Activated T-helper 2 cell treated with anti-CD3 and anti-CD28 coated beads, Interferon-gamma antibody, Interleukin-2, Interleukin-4, amounts not matched to agents 10 μg/mL and 5 μg/mL and 100 μg/mL, durations not matched to agents 14 hours and 24 hours and 36 hours (primary cell): ENCODE measurements at regions not wholly inside any gene's neighbourhood (a gene's known extent, or its start where the extent isn't known, plus 50 kb on each side); places are given as distances from the start of the nearest gene placed in this dataset.

Experiments used
- DNase-seq: peaks from one replicate; pipeline ENCODE4 v3.0.0; 2021; ENCODE audit warnings: low spot score
- H3K27ac Mint-ChIP-seq: one replicate; pipeline ENCODE4 v1.8.0; 2021; ENCODE audit warnings: mixed read lengths
- H3K27me3 Mint-ChIP-seq: one replicate; pipeline ENCODE4 v1.8.0; 2021; ENCODE audit warnings: low read depth, mixed read lengths
- H3K36me3 Mint-ChIP-seq: one replicate; pipeline ENCODE4 v1.8.0; 2021; ENCODE audit warnings: low read depth, mixed read lengths
- H3K4me1 Mint-ChIP-seq: one replicate; pipeline ENCODE4 v1.8.0; 2021; ENCODE audit warnings: low read depth, mixed read lengths
- H3K4me3 Mint-ChIP-seq: one replicate; pipeline ENCODE4 v1.8.0; 2021; ENCODE audit warnings: low read depth, mild to moderate bottlenecking, moderate library complexity, mixed read lengths
- H3K9me3 Mint-ChIP-seq: one replicate; pipeline ENCODE4 v1.8.0; 2021; ENCODE audit warnings: mixed read lengths
- intact Hi-C: fragments of 100-400 bp; cut with micrococcal nuclease; formaldehyde crosslinking; loops from one replicate; pipeline ENCODE4 v1.15.1; 2023

DNA sequence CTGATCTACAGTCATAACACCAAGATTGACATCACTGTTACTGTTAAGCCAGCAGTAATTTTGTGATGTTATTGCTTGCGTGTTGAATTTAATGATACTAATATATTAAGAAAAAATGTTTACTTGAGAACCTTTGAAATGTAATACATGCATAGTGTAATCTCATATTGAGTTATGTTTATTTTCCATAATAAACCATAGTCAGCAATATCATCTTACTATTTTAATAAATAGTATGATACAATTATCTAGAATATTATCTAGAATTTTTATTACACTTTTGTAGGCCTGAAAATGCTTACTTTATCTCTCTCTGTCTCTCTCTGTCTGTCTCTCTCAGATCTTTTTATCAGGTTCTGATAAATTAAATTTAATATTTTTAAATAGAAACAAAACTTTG is 843.1 kb downstream of the KCNT2 start:
- intact Hi-C loops: no loop called here

DNA sequence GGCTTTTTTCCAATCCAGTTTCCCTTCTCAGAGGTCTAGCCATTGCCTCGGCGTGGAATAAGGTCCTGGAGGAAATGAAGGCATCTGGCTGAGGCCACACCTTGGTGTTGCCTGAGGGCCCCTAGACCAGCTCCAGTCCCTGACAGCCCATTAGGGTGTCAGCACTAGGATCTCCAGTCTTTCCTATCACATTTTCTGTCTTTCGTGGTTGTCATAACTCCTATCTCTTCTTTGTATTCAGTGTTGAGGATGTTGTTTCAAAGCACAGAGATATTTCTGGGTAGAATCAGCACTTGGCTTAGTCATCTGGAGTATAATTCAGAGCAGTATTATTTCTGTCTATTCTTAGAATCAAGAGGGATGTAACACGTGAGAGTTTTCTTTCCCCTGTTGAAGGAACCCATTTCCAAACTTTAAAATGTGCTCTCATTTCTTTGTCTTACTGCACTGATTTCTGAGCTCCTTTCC is 844.3 kb downstream of the KCNT2 start:
- no peaks in the 10 kb centered on the region for H3K4me1 Mint-ChIP-seq
- H3K9me3 Mint-ChIP-seq: no peaks in the 10 kb centered on the region
- H3K36me3 Mint-ChIP-seq: no peaks in the 10 kb centered on the region
- no peak for DNase-seq
- H3K27me3 Mint-ChIP-seq: no peaks in the 10 kb centered on the region
- H3K4me3 Mint-ChIP-seq: no peak overlapping the region
- intact Hi-C loops: no loop called here
- H3K27ac Mint-ChIP-seq: no peak overlapping the region

More for the DNA sequence above, 843.1 kb downstream of the KCNT2 start:
- H3K9me3 Mint-ChIP-seq: no peaks in the 10 kb centered on the region
- no peak overlapping the region for H3K4me3 Mint-ChIP-seq
- H3K27me3 Mint-ChIP-seq: no peaks in the 10 kb centered on the region
- no peaks in the 10 kb centered on the region for H3K4me1 Mint-ChIP-seq
- no peaks in the 10 kb centered on the region for H3K36me3 Mint-ChIP-seq
- DNase-seq: no peak
- H3K27ac Mint-ChIP-seq: no peak overlapping the region

DNA sequence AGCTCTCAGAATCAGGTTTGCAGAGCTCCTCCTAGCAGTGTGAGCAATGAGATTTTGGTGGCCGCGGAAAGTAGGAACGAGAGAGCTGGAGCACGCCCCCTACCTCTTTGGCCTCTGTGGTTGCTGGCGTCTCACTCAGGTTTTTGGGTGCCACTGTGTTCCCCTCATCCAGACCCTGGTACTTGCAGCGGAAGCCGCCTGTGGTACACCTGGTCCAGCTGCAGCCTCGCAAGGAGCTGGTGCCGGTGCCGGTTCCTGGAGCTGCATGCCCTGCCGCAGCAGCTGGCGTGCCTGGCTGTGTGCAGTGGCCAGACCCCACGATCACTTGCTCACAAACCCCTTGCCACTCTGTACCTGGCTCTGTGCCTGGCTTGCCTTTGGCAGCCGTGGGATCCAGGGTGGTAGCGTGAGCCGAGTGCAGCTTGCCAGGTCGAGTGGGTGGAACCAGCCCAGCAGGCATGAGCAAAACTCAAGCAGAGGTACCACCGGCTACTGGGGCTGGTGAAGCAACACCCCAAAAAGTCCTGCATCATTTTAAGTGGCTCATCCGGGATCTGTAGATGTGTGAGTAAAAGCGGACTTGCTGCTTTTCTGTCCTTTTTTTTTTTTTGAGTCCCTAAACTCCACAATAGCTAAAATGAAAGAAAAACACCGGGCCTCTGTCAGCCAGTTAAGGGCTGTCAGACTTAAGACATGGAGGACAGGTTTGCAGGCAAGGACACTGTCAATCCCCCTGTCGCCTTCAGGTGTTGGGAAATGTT is 844.9 kb downstream of the KCNT2 start:
- no peaks in the 10 kb centered on the region for H3K9me3 Mint-ChIP-seq
- no peak for DNase-seq

DNA sequence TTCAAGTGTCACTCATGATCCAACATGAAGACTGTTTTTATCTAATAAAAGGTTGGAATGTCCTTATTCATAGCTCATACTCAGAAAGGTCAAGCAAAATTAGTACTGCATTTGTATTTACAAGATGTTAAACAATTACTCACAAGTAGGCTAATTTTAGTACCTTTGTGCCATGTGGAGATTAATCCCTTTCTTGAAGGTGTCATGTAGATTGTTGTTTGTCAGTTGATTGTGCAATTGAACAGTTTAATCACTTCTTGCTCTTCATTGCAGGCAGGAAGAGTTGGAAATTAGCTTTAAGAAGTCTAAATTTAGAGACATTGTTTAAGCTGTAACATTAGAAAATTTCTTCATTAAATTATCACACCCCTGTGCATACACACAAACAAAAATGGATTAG is 847.1 kb downstream of the KCNT2 start:
- Mint-ChIP-seq H3K4me1 (no peaks in the 10 kb centered on the region), H3K9me3 (no peaks in the 10 kb centered on the region), H3K27ac (no peak overlapping the region), H3K4me3 (no peak overlapping the region), H3K27me3 (no peaks in the 10 kb centered on the region), H3K36me3 (no peaks in the 10 kb centered on the region)
- no peak for DNase-seq
- intact Hi-C loops: no loop called here

More for the DNA sequence above, 844.9 kb downstream of the KCNT2 start:
- Mint-ChIP-seq H3K27ac (no peak overlapping the region), H3K27me3 (no peaks in the 10 kb centered on the region), H3K36me3 (no peaks in the 10 kb centered on the region), H3K4me1 (no peaks in the 10 kb centered on the region), H3K4me3 (no peak overlapping the region)
- intact Hi-C loops: no loop called here

DNA sequence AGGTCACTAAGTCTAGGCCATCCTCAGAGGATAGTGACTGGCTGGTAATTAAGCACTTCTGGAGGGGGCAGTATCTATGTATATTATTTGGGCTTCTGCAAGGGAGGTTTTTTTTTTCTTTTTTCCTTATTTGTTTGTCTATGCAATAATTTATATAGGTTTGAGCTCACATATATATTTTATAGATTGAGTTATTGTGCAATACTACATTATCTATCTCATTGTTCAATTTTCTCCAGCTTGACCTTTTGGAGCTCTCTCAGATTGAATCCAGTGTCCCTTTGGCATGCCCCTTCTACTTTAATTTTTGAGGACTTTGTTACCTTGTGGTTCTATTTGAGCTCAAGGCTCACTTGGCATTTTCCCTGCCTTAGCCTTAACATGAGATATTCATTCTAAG is 852.1 kb downstream of the KCNT2 start:
- Mint-ChIP-seq H3K27me3 (no peaks in the 10 kb centered on the region), H3K36me3 (no peaks in the 10 kb centered on the region), H3K4me3 (no peak overlapping the region), H3K4me1 (no peaks in the 10 kb centered on the region), H3K9me3 (no peaks in the 10 kb centered on the region), H3K27ac (no peak overlapping the region)
- intact Hi-C loops: no loop called here
- DNase-seq: no peak

DNA sequence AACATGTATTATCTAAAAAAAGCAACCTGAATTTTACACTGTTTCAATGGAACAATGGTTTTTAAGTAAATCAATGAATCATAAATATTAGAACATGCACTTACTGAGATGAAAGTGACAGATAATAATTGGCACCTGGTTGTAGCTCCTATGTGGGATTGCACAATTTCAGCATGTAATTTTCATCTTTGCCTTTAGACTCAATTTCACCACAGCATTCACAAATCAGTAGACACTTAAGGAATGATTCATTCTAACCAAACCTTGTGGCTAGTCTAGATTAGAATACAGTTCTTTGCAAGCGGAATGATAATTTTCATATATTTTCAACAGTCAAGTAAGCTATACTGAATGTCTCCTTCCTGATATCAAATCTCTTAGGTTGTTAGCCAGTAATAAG is 853.4 kb downstream of the KCNT2 start:
- Mint-ChIP-seq H3K36me3 (no peaks in the 10 kb centered on the region), H3K4me3 (no peak overlapping the region), H3K4me1 (no peaks in the 10 kb centered on the region), H3K27ac (no peak overlapping the region), H3K9me3 (no peaks in the 10 kb centered on the region), H3K27me3 (no peaks in the 10 kb centered on the region)
- DNase-seq: no peak
- intact Hi-C loops: no loop called here

DNA sequence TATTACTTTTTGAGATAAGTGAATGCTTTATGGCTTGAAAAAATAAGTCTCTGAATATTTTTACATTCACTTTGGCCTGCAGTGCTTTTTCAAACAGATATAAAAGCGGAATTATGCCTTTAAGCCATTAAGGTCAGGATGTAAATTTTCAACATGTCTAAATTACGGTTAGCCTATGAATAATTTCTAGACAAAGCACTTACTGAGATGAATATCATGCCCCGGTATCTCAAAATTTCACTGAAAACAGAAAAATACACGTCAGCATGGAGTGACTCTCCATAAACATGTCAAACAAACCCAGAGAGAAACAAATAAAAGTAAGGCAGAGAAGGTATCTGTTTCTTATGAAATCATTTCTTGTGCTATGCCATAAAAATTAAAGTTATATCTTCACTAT is 853.9 kb downstream of the KCNT2 start:
- no peaks in the 10 kb centered on the region for H3K4me1 Mint-ChIP-seq
- H3K27me3 Mint-ChIP-seq: no peaks in the 10 kb centered on the region
- H3K27ac Mint-ChIP-seq: no peak overlapping the region
- H3K4me3 Mint-ChIP-seq: no peak overlapping the region
- H3K36me3 Mint-ChIP-seq: no peaks in the 10 kb centered on the region
- intact Hi-C loops: no loop called here
- H3K9me3 Mint-ChIP-seq: no peaks in the 10 kb centered on the region
- DNase-seq: no peak

DNA sequence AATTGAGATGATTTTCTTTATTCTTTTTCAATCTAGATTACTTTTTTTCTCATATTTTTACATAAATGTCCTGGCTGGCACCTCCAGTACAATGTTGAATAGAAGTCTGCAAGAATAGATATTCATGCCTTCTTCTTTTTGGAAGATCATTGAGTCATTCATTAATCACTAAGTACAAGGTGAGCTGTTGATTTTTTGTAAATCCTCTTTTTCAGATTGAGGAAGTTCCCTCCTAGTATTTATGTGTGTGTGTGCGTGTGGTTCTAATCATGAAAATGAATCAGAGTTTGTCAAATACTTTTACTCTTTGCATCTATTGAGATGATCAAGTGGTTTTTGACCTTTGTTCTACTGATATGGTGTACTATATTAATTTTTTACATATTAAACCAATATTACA is 859.3 kb downstream of the KCNT2 start:
- Mint-ChIP-seq H3K9me3 (peaks cover under 1% of the 10 kb centered on the region), H3K27me3 (no peaks in the 10 kb centered on the region), H3K27ac (no peak overlapping the region), H3K4me3 (no peak overlapping the region), H3K36me3 (no peaks in the 10 kb centered on the region), H3K4me1 (no peaks in the 10 kb centered on the region)
- DNase-seq: no peak
- intact Hi-C loops: no loop called here

DNA sequence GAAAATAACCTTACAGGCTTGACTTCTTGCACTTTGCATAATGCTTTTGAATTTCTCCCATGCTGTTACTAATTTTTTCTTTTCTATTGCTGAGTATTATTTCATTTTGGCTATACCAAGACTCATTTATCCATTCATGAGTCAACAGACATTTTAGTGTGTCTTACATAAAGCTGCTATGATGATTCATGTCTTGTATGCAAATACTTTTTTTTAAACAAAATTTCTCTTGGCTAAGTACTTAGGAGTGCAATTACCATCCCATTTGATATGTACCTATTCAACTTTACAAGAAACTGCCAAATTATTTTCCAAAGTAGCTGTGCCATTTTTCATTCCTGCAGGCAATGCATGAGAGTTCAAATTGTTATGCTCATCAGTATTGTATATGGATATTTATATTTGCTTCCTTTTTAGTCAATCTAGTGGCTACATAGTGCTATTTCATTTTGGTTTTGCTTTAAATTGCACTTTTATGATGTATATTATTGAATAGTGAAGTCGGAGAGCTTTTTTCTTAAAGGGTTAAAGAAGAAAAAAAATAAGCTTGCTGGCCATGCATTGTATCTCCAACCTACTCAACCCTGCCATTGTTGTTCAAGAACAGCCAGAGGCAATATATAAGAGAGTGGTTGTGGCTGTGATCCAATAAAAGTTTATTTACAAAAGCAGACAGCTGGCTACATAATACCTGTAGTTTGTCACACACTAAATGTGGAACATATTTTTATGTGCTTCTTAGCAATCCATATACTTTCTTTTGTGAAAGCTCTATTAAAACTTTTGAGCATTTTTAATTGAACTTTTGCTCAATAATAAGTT is 862.8 kb downstream of the KCNT2 start:
- intact Hi-C loops: no loop called here
- Mint-ChIP-seq H3K4me1 (no peaks in the 10 kb centered on the region), H3K4me3 (no peak overlapping the region), H3K27ac (no peak overlapping the region), H3K27me3 (no peaks in the 10 kb centered on the region), H3K9me3 (peaks cover 8% of the 10 kb centered on the region), H3K36me3 (no peaks in the 10 kb centered on the region)
- DNase-seq: no peak

DNA sequence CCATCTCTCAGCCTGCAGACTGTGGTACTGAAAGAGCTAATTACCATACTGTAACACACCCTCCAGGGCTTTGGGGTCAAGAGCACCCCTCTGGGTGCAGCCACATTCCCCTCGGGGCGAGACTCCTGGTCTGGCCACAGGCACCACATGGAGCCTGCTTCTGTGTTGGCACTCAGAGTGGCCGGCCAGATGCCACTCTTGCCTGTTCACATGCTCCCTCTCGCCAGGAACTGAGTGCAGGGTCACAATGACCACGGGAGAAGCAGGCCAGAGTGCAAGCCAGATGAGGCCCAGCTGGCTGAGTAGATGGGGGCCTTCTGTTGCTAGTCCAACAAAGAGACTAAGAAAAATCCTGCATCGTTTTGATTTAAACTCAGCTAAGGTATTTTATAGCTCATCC is 864.0 kb downstream of the KCNT2 start:
- intact Hi-C loops: no loop called here
- Mint-ChIP-seq H3K4me3 (no peak overlapping the region), H3K4me1 (no peaks in the 10 kb centered on the region), H3K36me3 (no peaks in the 10 kb centered on the region), H3K27me3 (no peaks in the 10 kb centered on the region), H3K27ac (no peak overlapping the region), H3K9me3 (peaks cover 8% of the 10 kb centered on the region)
- no peak for DNase-seq

DNA sequence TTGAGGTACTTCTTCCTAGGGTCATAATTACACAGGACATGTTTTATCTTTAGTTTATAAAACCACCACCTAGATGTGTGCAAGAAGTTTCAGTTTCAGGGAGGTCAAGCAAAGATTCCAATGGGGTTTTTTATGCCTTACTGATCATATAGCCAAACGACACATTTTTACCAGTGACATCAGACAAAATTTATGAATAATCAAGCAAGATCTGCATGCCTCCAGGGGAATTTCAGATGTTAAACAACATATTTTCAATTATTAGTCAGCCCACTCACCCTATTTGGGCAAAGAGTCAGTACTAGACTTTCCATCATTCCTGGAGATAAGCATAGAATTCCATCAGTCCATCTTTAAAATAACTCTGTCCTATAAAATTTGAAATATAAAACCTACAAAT is 867.4 kb downstream of the KCNT2 start:
- no peak for DNase-seq
- H3K36me3 Mint-ChIP-seq: no peaks in the 10 kb centered on the region
- no peak overlapping the region for H3K4me3 Mint-ChIP-seq
- no peaks in the 10 kb centered on the region for H3K27me3 Mint-ChIP-seq
- H3K4me1 Mint-ChIP-seq: no peaks in the 10 kb centered on the region
- peaks cover 8% of the 10 kb centered on the region for H3K9me3 Mint-ChIP-seq
- no peak overlapping the region for H3K27ac Mint-ChIP-seq
- intact Hi-C loops: no loop called here

DNA sequence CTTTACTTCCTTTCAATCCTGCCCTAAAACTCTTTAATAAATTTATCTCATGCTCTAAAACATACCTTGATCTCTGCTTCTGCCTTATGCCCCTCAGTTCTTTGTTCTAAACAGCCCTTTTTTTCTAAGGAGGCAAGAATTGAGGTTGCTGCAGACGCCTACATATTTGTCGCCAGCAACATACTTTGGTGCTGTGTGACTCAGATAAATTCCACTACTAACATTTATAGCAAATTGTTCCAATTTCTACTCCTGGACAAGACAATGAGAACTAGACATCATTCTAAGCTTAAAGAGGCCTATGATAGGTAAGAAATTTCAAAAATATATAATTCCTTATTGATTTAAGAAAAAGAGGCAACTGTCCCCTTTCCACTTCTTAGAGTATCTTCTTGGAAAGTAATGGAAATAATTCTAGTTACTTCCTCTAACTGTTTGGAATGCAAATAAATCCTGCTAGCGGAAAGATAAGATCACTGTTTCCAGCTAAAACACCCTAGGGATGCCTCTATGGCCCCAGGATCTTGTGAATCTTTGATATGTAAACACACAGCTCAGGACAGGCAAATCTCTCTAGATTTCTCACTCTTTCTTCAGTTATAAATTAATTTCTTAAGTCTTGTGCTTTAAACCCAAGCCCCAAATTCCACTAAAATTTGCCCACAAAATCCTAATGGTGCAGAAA is 869.1 kb downstream of the KCNT2 start:
- intact Hi-C loops: no loop called here
- Mint-ChIP-seq H3K9me3 (peaks cover 8% of the 10 kb centered on the region), H3K4me3 (no peak overlapping the region), H3K36me3 (no peaks in the 10 kb centered on the region), H3K27me3 (no peaks in the 10 kb centered on the region), H3K27ac (no peak overlapping the region), H3K4me1 (no peaks in the 10 kb centered on the region)
- DNase-seq: no peak

DNA sequence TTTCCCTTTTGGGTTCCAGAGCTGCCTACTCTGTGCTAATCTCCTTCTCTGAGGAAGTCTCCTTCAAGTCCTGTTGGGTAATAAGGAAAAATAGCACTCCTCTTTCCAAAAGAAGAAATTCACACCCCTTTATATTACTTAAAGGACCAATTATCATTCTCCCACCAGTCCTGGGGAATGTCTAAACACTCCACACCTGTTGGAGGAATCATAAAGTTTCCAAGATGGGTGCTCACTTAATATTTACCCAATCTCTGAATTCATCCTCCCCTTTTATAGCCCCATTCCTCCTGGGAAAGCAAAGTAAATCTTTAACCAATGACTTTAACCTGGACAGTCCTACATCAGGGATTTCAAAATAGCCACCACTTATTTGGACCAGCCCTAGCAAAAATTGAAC is 873.1 kb downstream of the KCNT2 start:
- no peaks in the 10 kb centered on the region for H3K9me3 Mint-ChIP-seq
- no peaks in the 10 kb centered on the region for H3K36me3 Mint-ChIP-seq
- H3K4me1 Mint-ChIP-seq: no peaks in the 10 kb centered on the region
- no peak overlapping the region for H3K27ac Mint-ChIP-seq
- intact Hi-C loops: no loop called here
- no peaks in the 10 kb centered on the region for H3K27me3 Mint-ChIP-seq
- H3K4me3 Mint-ChIP-seq: no peak overlapping the region
- no peak for DNase-seq
